Activated T-cell treated with anti-CD3 and anti-CD28 coated beads, Interleukin-2, amount 50 U/mL, for 72 hours (primary cell): ENCODE measurements at regions not wholly inside any gene's neighbourhood (a gene's known extent, or its start where the extent isn't known, plus 50 kb on each side); places are given as distances from the start of the nearest gene placed in this dataset.

Experiments
- ATAC-seq, 2 donors: fragments of 150-1000 bp; cut with Tn5 transposase; replicated peaks in 1 of 2; 2 replicates each; pipeline ENCODE4 v1.10.0; 2021; ENCODE audit warnings: moderate library complexity in 2 of 2, mild to moderate bottlenecking in 1 of 2
- DNase-seq, 2 donors: peaks; one replicate each; pipeline ENCODE4 v3.0.0; 2021 to 2022; ENCODE audit warnings: mixed read lengths in 1 of 2
- H3K27ac Mint-ChIP-seq: one replicate; pipeline ENCODE4 v1.8.0; 2022; ENCODE audit warnings: mild to moderate bottlenecking, moderate library complexity, mixed read lengths
- H3K27me3 Mint-ChIP-seq: one replicate; pipeline ENCODE4 v1.8.0; 2022; ENCODE audit warnings: low read depth, mixed read lengths
- H3K36me3 Mint-ChIP-seq, 2 donors: one replicate each; pipeline ENCODE4 v1.8.0; 2022; ENCODE audit warnings: mixed read lengths in 2 of 2, mild to moderate bottlenecking in 1 of 2; ENCODE audit not compliant: insufficient read depth in 2 of 2
- H3K4me1 Mint-ChIP-seq: one replicate; pipeline ENCODE4 v1.8.0; 2022; ENCODE audit warnings: low read depth, mixed read lengths
- H3K4me3 Mint-ChIP-seq, 2 donors: one replicate each; pipeline ENCODE4 v1.8.0; 2022; ENCODE audit warnings: mild to moderate bottlenecking in 2 of 2, mixed read lengths in 2 of 2, moderate library complexity in 2 of 2
- H3K9me3 Mint-ChIP-seq, 2 donors: one replicate each; pipeline ENCODE4 v1.8.0; 2022; ENCODE audit warnings: mixed read lengths in 2 of 2

DNA sequence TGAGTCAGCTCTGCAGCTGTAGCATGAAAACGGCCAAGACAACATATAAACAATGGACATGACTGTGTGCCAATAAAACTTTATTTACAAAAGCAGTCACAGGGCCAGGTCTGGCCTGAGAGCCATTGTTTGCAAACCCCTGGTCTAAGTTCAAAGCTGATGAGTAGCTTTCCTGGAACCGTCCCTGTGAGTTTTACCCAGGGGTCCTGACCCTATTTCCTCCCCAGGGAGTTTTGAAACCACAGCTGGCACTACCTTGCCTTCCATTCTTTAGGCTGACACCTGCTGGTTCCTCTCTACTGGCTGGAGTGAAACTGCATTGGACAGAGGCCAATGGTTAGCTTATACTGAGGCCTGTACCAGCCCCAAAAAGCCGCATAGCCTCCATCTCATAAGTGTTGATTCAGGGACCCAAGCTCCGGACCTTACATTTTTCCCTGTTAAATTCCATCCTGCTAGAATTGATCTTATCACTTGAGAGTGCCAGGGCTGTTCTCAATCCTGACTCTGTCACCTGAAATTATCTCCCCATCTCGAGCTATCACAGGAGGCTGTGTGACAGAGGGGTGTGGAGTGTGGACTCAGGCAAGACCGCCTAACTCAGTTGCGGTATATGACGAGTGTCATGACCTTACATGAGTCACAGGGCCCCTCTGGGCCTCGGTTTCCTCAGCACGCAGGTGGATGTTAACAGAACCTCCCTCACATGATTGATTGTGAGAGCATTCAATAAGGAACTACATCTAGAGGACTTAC is 343.6 kb downstream of the NPHP4 start:
- Mint-ChIP-seq H3K9me3 (peaks cover 1 to 2% of the 10 kb centered on the region in 2 donors), H3K4me1 (no peaks in the 10 kb centered on the region), H3K36me3 (peaks cover 1 to 2% of the 10 kb centered on the region in 2 donors), H3K27ac (no peak overlapping the region), H3K4me3 (no peak overlapping the region), H3K27me3 (peaks cover 19% of the 10 kb centered on the region)
- DNase-seq (no peak), ATAC-seq (no peak)

DNA sequence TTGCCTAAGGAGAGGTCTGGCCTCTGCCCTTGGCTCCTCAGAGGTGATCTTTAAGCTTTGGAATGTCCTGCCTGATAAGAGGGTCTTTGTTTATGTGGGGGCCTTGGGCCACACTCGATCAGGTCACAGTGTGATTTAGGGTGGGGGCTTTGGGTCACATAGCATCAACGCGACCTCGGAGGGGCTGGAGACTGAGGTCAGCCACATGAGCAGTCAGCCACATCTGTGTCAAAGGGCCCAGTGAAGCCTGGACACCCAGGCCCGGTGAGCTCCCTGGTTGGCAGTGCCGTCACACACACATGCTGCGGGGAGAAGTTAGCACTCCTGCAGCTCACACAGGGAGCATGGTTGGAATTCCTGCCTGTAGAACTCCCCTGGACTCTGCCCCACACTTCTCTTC is 345.0 kb downstream of the NPHP4 start:
- no peak for ATAC-seq
- Mint-ChIP-seq H3K9me3 (peaks cover 1 to 2% of the 10 kb centered on the region in 2 donors), H3K4me3 (no peak overlapping the region), H3K27ac (no peak overlapping the region), H3K27me3 (peaks cover 10% of the 10 kb centered on the region), H3K36me3 (peaks cover 0 to 1% of the 10 kb centered on the region in 2 donors), H3K4me1 (no peaks in the 10 kb centered on the region)
- no peak for DNase-seq

DNA sequence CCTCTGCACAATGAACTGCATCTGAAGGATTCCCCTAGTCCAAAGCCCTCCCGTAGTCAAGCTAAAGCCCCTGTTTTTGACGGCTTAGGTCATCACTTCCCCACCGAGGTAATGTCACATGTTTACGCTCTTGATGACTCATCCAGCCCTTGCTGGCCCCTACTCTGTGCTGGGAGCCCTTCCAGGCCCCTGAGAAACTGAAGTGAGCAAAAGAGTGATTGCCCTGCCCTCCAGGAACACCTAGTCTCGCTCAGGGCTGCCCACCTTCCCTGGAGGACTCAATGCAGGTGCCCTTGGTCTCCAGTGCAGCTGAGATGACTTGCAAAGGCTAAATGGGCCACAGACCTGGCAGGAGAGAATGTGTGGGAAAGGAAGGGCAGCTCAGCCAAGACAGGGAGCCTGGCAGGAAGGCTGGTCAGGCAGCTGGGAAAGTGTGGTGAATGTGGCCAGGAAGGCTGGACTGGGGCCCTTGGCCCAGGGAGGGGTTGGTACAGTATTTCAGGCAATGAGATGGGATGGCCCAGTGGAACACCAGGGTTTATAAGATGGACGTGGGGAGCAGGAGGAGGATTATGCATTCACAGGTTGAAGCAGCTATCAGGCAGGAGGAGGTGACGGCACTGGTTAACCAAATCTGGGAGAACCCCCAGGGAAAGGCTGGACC is 345.6 kb downstream of the NPHP4 start:
- H3K4me3 Mint-ChIP-seq: no peak overlapping the region
- H3K36me3 Mint-ChIP-seq: peaks cover 0 to 1% of the 10 kb centered on the region in 2 donors
- peaks cover 1 to 2% of the 10 kb centered on the region in 2 donors for H3K9me3 Mint-ChIP-seq
- ATAC-seq (no peak), DNase-seq (no peak)
- H3K4me1 Mint-ChIP-seq: no peaks in the 10 kb centered on the region
- no peak overlapping the region for H3K27ac Mint-ChIP-seq
- H3K27me3 Mint-ChIP-seq: peaks cover 13% of the 10 kb centered on the region

GRCh38 chr1:5645929-5646328 is 346.3 kb downstream of the NPHP4 start:
- no peaks in the 10 kb centered on the region for H3K4me1 Mint-ChIP-seq
- peaks cover 1 to 2% of the 10 kb centered on the region in 2 donors for H3K9me3 Mint-ChIP-seq
- no peak overlapping the region for H3K4me3 Mint-ChIP-seq
- ATAC-seq: no peak
- no peak overlapping the region for H3K27ac Mint-ChIP-seq
- DNase-seq: no peak
- H3K36me3 Mint-ChIP-seq: peaks cover 0 to 1% of the 10 kb centered on the region in 2 donors
- peaks cover 18% of the 10 kb centered on the region for H3K27me3 Mint-ChIP-seq

DNA sequence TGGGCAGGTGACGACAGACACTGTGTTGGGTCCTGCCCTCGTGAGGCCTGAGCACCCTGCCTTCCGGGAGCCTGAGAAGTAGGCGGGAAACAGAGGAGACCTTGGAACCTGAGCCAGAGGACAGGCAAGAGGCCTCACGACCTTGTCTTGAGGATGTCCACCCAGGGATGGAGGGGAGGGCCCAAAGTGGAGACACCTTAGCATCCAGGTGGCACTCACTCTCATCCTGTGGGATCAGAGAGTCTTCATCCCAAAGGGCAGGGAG is 347.2 kb downstream of the NPHP4 start:
- DNase-seq (no peak), ATAC-seq (no peak)
- Mint-ChIP-seq H3K27me3 (peaks cover 13% of the 10 kb centered on the region), H3K4me1 (no peaks in the 10 kb centered on the region), H3K4me3 (no peak overlapping the region), H3K27ac (no peak overlapping the region), H3K36me3 (peaks cover 0 to 1% of the 10 kb centered on the region in 2 donors), H3K9me3 (peaks cover 1 to 2% of the 10 kb centered on the region in 2 donors)

DNA sequence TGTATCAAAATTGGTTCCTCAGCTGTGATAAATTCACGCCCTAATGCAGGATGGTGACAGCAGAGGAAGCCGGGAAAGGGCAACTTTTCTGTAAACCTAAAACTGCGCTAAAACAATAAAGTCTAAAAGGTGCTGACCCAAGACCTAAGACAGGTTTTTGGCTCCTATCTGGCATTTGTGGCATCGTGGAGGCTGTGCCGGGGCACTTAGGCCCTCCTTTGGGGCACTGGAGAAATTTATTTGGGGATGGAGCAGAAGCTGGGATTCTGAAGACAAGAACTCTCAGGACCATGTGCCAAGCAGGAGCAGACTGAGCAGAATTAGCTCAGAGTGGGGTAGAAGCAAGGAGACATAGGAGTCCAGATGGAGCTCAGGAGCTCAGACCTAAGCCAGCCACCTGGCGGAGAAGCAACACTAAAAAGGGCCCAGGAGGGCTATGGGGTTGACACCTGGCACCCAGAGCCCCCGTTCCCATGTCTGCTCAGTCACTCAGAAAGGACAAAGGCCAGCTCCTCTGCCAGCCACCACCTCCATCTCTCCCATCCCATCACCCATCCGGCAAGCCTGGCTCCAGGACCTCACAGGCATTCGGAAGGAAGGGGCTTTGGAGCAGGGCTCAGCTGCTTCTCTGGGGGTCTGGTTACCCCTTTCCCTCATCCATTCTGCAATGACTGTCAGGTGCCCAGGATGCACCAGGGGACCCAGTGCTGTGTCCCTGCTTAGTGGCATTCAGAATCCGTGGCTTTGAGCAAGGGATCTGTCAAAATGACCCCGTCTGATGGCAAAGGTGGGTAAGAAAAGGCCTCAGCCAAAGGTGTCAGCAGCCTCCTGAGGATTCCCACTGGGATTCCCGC is 347.7 kb downstream of the NPHP4 start:
- Mint-ChIP-seq H3K4me3 (no peak overlapping the region), H3K36me3 (peaks cover 0 to 1% of the 10 kb centered on the region in 2 donors), H3K9me3 (peaks cover 1 to 2% of the 10 kb centered on the region in 2 donors), H3K27ac (no peak overlapping the region), H3K4me1 (no peaks in the 10 kb centered on the region), H3K27me3 (peaks cover 13% of the 10 kb centered on the region)
- ATAC-seq (no peak), DNase-seq (no peak)

DNA sequence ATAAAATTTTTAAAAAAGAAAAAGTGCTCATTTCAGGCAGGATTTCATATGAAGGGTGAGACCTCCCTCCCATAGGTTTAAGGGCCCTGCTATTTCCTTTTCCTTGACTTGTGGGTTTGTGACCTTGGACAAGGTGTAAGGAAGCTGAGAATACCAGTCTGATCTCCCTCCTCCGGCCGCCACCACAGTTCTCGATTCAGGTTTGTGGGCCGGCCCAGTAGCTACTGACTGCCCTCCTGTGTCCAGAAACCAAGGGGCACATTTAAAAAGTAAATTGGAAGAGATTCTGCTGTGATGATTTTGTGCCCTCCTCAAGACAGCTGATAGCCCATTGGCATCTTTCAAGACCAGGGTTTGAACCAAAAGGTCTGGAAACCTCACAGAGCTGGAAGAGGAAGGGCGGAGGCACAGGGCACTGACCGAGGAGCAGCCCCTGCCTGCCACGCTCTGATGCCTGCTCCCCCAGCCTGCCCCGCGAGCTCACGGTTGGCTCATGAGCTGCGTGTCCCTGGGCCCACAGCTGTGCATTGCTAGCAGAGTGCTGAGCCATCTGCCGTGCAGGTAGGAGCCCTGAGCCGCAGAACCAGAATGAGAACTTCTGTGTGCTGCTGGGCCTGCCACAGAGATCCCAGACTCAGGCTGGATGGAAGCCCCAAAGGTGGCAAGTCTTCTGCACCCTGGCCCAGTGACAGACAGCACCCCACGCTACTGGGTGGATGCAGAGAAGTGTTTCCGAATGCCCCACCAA is 348.7 kb downstream of the NPHP4 start:
- H3K27ac Mint-ChIP-seq: no peak overlapping the region

DNA sequence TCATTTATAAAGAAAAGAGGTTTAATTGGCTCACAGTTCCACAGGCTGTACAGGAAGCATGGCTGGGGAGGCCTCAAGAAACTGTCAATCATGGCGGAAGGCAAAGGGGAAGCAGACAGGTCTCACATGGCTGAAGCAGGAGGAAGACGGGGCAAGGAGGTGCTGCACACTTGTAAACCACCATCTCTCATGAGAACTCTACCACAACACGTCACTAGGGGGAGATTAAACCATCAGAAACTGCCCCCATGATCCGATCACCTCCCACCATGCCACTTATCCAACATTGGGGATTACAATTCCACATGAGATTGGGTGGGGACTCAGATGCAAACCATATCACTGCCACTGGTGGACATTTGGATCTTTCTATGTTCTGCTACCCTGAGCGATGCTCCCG is 351.4 kb downstream of the NPHP4 start:
- no peaks in the 10 kb centered on the region for H3K4me1 Mint-ChIP-seq
- no peak overlapping the region for H3K4me3 Mint-ChIP-seq
- peaks cover 13% of the 10 kb centered on the region for H3K27me3 Mint-ChIP-seq
- no peak for DNase-seq
- H3K27ac Mint-ChIP-seq: no peak overlapping the region
- H3K9me3 Mint-ChIP-seq: peaks cover 1 to 2% of the 10 kb centered on the region in 2 donors
- H3K36me3 Mint-ChIP-seq: peaks cover 0 to 1% of the 10 kb centered on the region in 2 donors
- no peak for ATAC-seq

More for the DNA sequence above, 348.7 kb downstream of the NPHP4 start:
- Mint-ChIP-seq H3K36me3 (peaks cover 0 to 1% of the 10 kb centered on the region in 2 donors), H3K4me1 (no peaks in the 10 kb centered on the region), H3K4me3 (no peak overlapping the region), H3K27me3 (peaks cover 13% of the 10 kb centered on the region), H3K9me3 (peaks cover 1 to 2% of the 10 kb centered on the region in 2 donors)
- ATAC-seq: no peak
- no peak for DNase-seq

- Mint-ChIP-seq H3K4me3 (no peak overlapping the region), H3K9me3 (peaks cover 0 to under 1% of the 10 kb centered on the region in 2 donors), H3K27me3 (peaks cover 13% of the 10 kb centered on the region), H3K4me1 (no peaks in the 10 kb centered on the region), H3K36me3 (no peaks in the 10 kb centered on the region), H3K27ac (no peak overlapping the region)
- DNase-seq: no peak
- ATAC-seq: no peak
Observed at GRCh38 chr1:5639106-5639722, 353.0 kb downstream of the NPHP4 start.

GRCh38 chr1:5638582-5638981 is 353.6 kb downstream of the NPHP4 start:
- ATAC-seq (no peak), DNase-seq (no peak)
- Mint-ChIP-seq H3K36me3 (no peaks in the 10 kb centered on the region), H3K4me3 (no peak overlapping the region), H3K27ac (no peak overlapping the region), H3K27me3 (peaks cover 13% of the 10 kb centered on the region), H3K4me1 (no peaks in the 10 kb centered on the region), H3K9me3 (peaks cover 0 to 4% of the 10 kb centered on the region in 2 donors)

- Mint-ChIP-seq H3K27me3 (peaks cover 13% of the 10 kb centered on the region), H3K4me1 (peaks cover 6% of the 10 kb centered on the region), H3K4me3 (no peak overlapping the region), H3K36me3 (no peaks in the 10 kb centered on the region), H3K27ac (no peak overlapping the region), H3K9me3 (peaks cover 0 to 4% of the 10 kb centered on the region in 2 donors)
- ATAC-seq (no peak), DNase-seq (peak; percentile 19 to 21)
Observed at GRCh38 chr1:5637171-5637570, 355.1 kb downstream of the NPHP4 start.

- Mint-ChIP-seq H3K36me3 (no peaks in the 10 kb centered on the region), H3K4me3 (no peak overlapping the region), H3K27me3 (peaks cover 16% of the 10 kb centered on the region), H3K4me1 (peaks cover 13% of the 10 kb centered on the region), H3K27ac (no peak overlapping the region), H3K9me3 (peaks cover 0 to 4% of the 10 kb centered on the region in 2 donors)
- DNase-seq (no peak), ATAC-seq (no peak)
Observed at GRCh38 chr1:5634893-5635292, 357.3 kb downstream of the NPHP4 start.
